NOMO-1 treated with dmso at 0.1 percent for 144 hours (cell line): ENCODE measurements at regions not wholly inside any gene's neighbourhood (a gene's known extent, or its start where the extent isn't known, plus 50 kb on each side); places are given as distances from the start of the nearest gene placed in this dataset.

Source experiments
- DNase-seq: peaks from one replicate; lab custom pipeline; 2025; ENCODE audit not compliant: unreplicated experiment; lab: John Stamatoyannopoulos, UW

DNA sequence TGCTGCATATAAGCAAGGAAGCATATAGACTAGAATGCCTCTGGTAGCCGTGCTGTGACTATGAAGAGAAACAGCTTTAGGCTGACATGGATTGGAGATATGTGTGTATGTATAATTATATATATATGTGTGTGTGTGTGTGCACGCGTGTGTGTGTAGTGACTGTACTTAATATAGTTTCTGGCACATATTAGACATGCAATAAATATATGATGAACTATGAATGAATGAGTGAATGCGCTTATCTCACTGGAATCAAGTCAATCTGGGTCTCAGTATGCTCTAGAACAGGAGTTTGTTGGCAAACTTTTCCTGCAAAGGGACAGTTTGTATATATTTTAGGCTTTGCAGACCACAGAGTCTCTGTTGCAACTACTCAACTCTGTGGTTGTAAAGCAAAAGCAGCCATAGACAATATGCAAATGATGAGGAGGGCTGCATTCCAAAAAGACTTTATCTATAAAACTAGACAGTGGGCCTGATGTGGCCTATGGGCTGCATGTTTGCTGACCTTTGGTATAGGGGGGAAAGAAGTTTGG is 482.9 kb upstream of the USP24 start:
- no peak for DNase-seq

GRCh38 chr1:55696891-55697290 is 481.7 kb upstream of the USP24 start:
- no peak for DNase-seq

GRCh38 chr1:55696181-55696754 is 481.1 kb upstream of the USP24 start:
- no peak for DNase-seq

- DNase-seq, result no peak
Measured at GRCh38 chr1:55695552-55695951, 480.4 kb upstream of the USP24 start.

DNA sequence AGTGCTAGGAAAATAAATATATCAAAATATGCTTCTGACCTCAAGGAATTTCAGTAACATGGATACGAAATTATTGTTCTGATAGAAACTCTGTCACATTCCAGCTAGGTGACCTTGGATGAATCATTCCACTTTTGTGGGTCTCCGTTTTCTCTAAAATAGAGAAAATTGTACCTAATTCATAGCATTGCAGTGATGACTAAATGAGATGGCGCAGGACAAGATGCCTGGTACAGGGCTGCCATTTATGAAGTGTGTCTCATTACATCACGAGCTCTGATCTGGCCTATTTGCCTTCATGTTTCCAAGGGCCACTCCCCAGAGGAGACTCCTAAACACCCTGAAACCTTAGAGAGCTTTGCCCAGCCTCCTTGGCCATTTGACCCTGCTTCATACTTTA is 480.0 kb upstream of the USP24 start:
- DNase-seq, result no peak

DNA sequence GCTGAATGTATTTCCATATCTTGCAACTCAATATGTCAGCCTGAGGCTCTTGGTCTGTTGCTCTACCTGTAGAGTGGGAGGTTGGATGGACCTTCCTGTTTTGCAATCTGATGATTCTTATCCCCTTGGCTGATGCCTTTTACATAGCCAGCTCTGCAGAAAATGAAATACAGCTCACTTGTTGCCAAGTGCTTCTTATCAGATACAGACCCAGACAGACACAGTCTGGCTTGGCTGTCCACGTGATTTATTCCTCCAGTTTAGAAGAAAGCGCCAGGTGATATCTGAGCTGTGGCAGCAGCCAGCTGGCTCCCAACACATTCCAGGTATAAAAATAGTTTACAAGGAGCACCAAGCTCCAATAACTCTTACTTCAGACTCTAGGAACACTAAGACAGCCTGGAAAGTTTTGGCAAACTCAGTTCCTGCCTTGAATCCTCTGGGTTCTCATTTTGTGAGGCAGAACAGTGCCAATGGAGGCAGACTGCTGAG is 479.2 kb upstream of the USP24 start:
- no peak for DNase-seq

DNA sequence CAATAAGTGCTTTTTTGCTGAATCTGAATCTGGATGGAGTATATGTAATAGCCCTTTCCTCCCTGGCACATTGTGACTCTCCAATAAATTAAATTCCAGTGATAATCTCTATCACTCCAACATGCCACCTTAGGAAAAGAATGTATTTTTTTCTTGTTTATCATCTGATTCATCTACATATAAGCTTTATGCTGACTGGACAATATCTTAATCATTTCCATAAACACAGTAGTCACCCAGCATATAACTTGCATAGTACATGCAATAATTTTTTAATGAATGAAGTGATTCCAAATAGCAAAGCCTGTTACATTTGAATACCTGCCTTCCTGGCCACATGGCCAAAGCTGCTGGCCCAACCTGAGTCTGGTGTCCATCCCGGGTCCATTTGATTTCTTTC is 477.6 kb upstream of the USP24 start:
- DNase-seq, result no peak

DNA sequence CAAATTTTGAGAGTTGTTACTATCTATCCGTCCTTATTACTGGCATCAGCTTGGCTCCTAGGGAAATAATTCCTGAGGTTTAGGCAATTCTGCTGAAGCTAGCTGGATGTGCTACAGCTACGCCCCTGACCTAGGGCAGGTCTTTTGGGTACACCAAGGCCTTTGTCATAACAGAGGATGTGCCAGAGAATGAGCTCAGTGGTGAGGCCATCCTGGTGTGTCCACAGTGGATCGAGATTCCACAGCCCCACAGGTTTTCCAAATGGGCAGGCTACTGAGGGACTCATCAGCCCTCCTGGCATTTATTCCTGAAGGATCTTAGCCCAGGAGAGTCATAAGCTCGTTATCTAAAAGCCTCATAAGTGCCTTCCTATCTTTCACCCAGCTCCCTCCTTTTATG is 475.2 kb upstream of the USP24 start:
- DNase-seq, result no peak

GRCh38 chr1:55689800-55690199 is 474.6 kb upstream of the USP24 start:
- no peak for DNase-seq

DNA sequence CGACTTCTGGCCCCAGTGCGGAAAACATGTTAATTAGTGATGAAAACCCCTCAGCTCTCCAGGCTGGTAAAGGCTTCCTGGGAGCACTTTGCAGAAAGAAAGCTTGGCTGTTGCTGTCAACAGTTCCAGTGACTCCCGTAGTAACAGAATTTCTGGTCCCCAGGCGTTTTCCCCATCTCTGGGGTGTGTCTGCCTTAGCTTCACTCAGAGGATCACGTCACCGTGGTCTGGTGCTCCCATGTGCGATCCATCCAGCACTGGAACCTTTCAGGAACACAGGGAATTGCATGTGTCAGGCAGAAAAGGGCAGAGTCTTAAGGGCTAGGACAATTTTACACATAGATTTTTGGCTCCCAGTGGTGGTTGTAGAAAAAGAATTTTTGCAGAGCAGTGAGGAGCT is 470.4 kb upstream of the USP24 start:
- DNase-seq, result no peak

DNA sequence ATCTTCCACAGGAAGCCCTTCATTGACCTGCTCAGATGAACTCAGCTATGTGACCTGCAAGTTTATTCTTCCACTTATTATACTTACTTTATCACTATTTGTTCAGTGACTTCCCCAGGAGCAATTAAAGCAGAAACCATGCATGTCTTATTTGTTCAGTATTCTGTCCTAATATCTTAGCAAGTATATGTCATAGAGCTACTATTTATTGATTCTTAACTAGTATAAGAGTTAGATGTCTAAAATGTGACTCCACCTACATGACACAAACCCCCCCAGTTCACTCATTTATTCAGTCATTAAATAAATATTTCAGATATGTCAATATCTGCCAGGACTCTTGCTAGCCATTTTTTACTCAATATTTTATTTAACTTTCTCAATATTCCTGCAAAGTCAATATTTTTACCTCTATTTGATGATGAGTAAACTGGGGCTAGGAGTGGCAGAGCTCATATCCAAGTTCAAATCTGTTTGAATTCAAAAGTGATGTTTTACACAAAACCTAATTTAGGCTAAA is 469.0 kb upstream of the USP24 start:
- no peak for DNase-seq

- DNase-seq, result no peak
Measured at GRCh38 chr1:55682198-55682597, 467.0 kb upstream of the USP24 start.

DNA sequence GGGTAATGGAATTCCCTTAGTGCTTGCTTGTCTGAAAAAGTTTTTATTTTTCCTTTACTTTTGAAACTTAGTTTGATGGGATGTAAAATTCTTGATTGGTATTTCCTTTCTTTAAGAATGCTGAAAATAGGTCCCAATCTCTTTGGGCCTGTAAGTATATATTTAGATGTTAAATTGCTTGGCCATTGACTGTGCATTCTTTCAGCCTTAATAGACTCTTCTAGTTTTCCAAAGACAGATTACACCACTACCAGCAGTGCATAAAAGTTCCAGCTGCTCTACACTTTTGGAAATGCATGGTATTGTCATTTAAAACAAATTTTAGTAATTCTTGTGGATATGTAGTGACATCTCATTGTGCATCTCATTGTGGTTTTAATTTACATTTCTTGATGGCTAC is 464.8 kb upstream of the USP24 start:
- DNase-seq, result no peak

DNA sequence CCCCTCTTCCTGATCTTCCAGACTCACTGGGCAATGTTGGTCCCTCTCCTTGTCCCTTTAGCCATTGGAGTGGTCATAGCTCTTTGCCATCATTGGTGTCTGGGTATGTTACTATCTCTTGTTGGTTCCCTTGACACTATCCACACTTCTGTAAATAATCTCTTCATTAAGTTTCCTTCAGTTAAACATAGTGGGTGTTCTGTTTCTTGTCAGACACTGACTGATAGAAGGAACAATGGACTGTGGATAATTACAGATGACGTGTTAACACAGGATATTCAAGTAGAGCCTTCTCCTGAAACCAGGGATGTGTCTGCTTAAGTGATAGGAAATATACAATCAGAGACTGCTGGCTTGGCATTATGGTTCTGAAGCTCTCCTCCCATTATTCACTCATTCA is 458.3 kb upstream of the USP24 start:
- DNase-seq, result no peak

GRCh38 chr1:55670331-55671082 is 455.3 kb upstream of the USP24 start:
- no peak for DNase-seq

DNA sequence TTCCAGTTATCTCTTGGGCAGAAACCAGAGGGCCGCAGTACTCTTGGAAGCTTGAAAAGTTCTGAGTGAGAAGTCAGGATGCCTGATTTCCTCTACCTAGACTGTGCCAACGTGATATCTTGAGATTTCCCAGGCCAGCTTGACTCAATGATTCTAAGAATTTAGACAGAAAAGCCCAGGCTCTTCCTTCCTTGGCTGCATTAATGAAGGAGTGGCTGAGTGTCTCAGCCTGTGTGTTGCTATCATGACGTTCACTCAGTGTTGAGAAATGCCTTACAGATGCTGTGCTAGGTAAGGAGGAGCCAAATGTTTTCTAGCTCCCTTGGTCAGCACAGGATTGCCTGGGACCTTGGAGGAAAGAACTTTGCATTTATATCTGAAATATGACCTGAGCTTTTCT is 454.1 kb upstream of the USP24 start:
- DNase-seq, result no peak

DNA sequence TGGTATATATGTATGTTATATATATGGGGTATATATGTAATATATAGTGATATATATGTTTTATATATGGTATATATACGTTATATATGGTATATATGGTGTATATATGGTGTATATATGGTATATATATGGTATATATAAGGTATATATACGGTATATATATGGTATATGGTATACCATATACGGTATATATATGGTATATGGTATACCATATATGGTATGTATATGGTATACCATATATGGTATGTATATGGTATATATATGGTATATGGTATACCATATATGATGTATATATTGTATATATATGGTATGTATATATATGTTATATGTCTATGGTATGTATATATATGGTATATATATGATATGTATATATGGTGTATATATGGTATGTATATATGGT is 447.7 kb upstream of the USP24 start:
- no peak for DNase-seq

DNA sequence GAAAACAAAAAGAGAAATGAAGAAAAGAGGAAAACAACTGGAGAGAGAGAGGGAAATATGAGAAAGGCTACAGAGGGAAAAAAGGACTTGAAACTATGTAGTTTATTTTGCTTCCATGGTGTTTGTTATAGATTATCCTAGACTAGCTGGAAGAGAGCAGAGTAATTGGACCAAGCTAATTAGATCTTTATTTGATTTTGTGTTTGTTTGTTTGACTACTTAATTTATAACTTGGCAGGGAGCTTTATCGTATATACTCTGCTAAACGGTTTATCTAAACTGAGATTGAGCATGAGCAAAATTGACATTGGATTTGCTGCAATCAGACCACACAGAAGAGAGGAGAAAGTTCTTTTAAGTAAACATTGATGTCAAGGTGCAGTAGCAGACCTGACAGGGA is 443.8 kb upstream of the USP24 start:
- DNase-seq, result no peak

DNA sequence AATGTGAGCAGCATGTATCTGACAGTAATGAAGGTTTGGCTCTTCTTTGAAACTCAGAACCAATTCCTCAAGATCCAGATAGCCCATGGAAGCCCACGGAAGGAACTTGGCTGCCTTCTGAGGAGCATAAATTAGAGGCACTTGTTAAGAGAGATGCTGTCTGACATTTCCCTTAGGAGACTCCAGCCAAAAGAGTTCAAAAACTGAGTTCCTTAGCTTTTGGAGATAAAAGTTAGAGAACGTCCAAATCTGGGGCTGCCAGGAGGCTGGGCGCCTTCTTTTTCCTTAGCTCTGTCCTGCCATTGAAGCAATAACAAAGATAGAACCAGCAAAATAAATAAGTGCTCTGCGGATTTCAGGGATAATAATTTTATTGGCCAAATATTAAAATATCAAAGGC is 439.6 kb upstream of the USP24 start:
- no peak for DNase-seq

- DNase-seq, result no peak
Measured at GRCh38 chr1:55654171-55654570, 439.0 kb upstream of the USP24 start.

DNA sequence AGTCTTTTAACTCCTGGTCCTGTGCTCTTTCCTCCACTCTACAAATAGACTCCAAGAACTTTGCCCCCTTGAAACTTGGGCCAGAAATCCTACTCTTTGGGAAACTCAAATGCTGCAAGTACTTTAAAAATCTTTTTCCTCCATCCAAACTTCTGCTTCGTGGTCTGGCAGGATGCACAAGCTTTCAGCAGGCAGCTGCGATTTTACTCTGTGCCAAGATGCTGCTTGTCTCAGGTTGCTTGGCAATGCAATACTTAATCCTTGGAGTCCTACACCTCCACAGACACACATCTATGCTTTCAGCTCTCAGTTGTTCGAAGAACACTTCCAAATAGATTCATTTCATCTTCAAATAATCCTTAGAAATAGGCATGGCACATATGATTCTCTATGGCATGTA is 435.3 kb upstream of the USP24 start:
- DNase-seq, result no peak

DNA sequence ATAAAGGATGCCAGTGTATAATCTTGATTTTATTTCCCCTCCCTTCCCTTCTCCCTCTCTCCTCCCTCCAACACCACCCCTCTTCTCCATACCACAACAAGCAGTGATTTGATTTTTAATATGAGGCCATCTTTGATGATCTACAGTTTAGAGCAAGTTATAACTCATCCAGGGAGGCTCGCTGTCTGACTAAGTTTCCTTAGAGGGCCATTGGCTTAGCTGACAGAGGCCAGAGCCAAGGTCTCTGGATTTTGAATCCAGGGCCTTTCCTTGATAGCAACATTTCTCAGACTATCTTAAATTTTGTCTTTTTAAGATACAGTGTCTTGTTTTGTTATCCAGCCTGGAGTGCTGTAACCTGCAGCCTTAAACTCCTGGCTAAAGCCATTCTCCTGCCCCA is 431.0 kb upstream of the USP24 start:
- DNase-seq, result no peak
